ENCODE measurements at regions not wholly inside any gene's neighbourhood (a gene's known extent, or its start where the extent isn't known, plus 50 kb on each side); places are given as distances from the start of the nearest gene placed in this dataset.

DNA sequence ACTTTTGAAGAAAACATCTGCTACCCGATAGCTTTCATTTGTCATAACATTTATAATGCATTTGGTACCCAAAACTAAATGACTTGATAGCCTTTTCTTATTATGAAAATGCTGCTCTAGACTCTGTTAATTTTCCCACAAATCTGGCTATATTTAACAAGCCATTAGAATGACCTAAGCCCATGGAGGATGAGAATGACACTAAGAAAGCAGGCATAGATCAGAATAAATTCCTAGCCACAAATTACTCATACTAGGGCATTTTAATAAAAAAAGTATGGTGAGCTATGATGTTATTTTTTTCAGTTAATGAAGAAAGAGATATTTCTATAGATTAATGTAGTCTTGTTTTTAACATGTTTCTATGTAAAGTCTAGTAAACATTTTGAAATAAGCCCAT lies 1728.3 kb downstream of the SUCLG1 start:
- Histone ChIP-seq H3K36me3 (no peaks in the 10 kb centered on the region), H3K4me1 (no peaks in the 10 kb centered on the region), H3K4me3 (ENCODE audit: low read depth, low read length) (no peak overlapping the region), H3K27me3 (no peaks in the 10 kb centered on the region), H3K9me3 (no peaks in the 10 kb centered on the region)
- TF ChIP-seq, protein P1, sequence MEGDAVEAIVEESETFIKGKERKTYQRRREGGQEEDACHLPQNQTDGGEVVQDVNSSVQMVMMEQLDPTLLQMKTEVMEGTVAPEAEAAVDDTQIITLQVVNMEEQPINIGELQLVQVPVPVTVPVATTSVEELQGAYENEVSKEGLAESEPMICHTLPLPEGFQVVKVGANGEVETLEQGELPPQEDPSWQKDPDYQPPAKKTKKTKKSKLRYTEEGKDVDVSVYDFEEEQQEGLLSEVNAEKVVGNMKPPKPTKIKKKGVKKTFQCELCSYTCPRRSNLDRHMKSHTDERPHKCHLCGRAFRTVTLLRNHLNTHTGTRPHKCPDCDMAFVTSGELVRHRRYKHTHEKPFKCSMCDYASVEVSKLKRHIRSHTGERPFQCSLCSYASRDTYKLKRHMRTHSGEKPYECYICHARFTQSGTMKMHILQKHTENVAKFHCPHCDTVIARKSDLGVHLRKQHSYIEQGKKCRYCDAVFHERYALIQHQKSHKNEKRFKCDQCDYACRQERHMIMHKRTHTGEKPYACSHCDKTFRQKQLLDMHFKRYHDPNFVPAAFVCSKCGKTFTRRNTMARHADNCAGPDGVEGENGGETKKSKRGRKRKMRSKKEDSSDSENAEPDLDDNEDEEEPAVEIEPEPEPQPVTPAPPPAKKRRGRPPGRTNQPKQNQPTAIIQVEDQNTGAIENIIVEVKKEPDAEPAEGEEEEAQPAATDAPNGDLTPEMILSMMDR (IDR thresholded peaks at IDR 0.05; ENCODE audit: low read depth, low read length) = no peak
- no peak for DNase-seq

DNA sequence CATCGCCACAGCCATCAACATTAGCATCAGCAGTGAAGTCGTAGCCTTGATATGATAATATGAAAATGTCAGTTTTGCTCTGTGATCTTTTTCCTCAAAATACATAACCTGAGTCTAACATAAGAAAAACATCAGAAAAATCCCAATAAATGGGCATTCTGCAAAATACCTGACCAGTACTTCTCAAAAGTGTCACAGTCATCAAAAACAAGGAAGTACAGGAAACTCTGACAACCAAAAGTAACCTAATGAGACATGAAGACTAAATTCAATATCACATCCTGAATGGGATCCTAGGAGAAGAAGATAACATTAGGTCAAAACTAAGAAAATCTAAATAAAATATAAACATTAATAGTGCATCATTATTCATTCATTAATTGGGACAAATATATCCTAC lies 1731.0 kb downstream of the SUCLG1 start:
- Histone ChIP-seq H3K9me3 (no peaks in the 10 kb centered on the region), H3K4me3 (ENCODE audit: low read depth, low read length) (no peak overlapping the region), H3K4me1 (no peaks in the 10 kb centered on the region), H3K27me3 (no peaks in the 10 kb centered on the region), H3K36me3 (no peaks in the 10 kb centered on the region)
- TF ChIP-seq, protein P1 (IDR thresholded peaks at IDR 0.05; ENCODE audit: low read depth, low read length) = no peak
- DNase-seq = no peak

DNA sequence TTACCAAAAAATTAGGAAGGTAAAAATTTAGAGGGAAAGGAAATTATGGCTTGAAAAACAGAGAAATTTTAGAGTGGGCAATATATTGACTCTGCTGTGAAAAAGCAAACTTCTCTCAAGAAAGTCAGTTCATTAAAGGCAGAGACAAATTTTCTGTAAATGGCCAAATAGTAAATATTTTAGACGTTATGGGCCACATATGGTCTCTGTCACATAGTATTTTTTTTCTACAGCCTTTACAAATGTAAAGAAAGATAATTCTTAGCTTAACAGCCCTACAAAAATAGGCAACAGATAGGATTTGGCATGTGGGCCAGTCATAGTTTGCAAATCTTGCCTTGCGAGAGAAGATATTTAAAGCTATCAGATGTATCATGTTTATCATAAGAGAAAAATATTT lies 1750.4 kb downstream of the SUCLG1 start:
- Histone ChIP-seq H3K36me3 (no peaks in the 10 kb centered on the region), H3K9me3 (no peaks in the 10 kb centered on the region), H3K4me3 (ENCODE audit: low read depth, low read length) (no peak overlapping the region), H3K27me3 (no peaks in the 10 kb centered on the region), H3K4me1 (no peaks in the 10 kb centered on the region)
- TF ChIP-seq, protein P1 (IDR thresholded peaks at IDR 0.05; ENCODE audit: low read depth, low read length) = no peak
- DNase-seq = no peak

DNA sequence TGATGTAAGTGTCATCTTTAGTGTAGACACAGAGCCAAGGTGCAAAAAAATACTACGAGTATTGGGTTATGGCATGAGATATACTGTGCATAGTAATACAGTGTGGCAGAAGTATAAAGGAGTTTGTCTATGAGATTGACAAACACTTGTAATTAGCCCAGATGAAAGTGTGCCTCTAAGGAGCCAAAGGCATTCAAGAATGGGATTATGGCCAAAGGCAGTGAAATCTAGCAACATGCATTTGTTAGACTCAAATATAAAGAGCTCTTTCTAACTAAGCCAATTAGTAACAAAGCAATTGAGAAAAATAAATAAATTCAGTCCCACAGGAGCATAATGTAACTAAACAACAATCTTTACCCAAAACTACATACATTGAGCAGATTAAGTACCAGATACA lies 1761.8 kb downstream of the SUCLG1 start:
- TF ChIP-seq, protein P1 (IDR thresholded peaks at IDR 0.05; ENCODE audit: low read depth, low read length) = no peak
- no peaks in the 10 kb centered on the region for H3K27me3 ChIP-seq

DNA sequence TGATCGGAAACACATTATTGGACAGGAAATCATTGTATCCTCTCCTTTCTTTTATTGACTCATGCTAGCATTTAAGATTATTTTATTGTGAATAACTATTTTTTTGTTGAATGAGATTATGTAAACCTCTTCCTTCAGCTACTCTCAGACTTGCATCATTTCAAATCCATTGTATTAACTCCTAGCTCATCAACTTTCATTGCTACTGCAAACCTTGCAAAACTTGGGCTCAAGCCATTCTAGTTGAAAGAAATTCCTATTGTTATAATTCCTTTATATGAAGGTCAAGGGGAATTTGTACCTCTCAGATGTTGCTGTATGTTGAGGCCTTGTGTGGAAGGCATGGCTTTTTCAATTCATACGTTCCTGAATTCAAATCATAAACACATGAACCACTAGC lies 1764.6 kb downstream of the SUCLG1 start:
- H3K27me3 ChIP-seq = no peaks in the 10 kb centered on the region
- no peaks in the 10 kb centered on the region for H3K4me1 ChIP-seq
- no peaks in the 10 kb centered on the region for H3K9me3 ChIP-seq
- no peak overlapping the region for H3K4me3 ChIP-seq (ENCODE audit: low read depth, low read length)
- no peak for DNase-seq
- no peaks in the 10 kb centered on the region for H3K36me3 ChIP-seq
- TF ChIP-seq, protein P1 (IDR thresholded peaks at IDR 0.05; ENCODE audit: low read depth, low read length) = no peak

More for the DNA sequence above, 1761.8 kb downstream of the SUCLG1 start:
- Histone ChIP-seq H3K36me3 (no peaks in the 10 kb centered on the region), H3K9me3 (no peaks in the 10 kb centered on the region), H3K4me3 (ENCODE audit: low read depth, low read length) (no peak overlapping the region), H3K4me1 (no peaks in the 10 kb centered on the region)
- no peak for DNase-seq

DNA sequence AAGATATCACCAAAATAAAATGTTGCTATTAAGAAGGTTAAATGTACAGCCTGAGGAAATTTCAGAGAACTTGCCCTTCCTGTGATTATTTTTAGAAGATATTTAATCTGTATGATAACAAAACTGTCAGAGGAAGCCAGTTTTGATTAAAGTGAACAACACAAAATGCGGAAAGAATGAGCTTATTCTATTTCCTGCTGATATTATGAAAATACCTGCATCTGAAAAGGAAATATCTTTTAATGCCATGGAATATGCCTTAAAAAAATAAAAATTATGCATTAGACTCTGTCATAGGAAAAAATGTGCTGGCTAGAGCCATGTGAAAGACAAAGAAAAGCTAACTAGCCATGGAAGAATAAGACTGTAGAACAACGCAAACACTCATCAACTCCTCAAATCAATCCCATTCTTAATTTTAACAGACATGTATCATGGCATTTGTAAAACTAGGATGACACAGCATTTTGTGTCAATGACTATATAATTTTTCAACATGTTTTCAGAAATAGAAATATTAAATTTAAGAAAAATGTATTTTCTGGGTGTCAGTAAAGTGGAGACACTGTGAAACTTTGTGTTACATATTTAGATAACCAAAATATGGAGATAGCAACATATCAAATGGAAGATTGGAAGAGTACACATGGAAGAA lies 1768.2 kb downstream of the SUCLG1 start:
- no peaks in the 10 kb centered on the region for H3K36me3 ChIP-seq
- no peaks in the 10 kb centered on the region for H3K9me3 ChIP-seq
- no peak overlapping the region for H3K4me3 ChIP-seq (ENCODE audit: low read depth, low read length)
- no peak for DNase-seq
- TF ChIP-seq, protein P1 (IDR thresholded peaks at IDR 0.05; ENCODE audit: low read depth, low read length) = no peak
- no peaks in the 10 kb centered on the region for H3K27me3 ChIP-seq
- H3K4me1 ChIP-seq = no peaks in the 10 kb centered on the region
